ENCODE measurements at regions not wholly inside any gene's neighbourhood (a gene's known extent, or its start where the extent isn't known, plus 50 kb on each side); places are given as distances from the start of the nearest gene placed in this dataset.

DNA sequence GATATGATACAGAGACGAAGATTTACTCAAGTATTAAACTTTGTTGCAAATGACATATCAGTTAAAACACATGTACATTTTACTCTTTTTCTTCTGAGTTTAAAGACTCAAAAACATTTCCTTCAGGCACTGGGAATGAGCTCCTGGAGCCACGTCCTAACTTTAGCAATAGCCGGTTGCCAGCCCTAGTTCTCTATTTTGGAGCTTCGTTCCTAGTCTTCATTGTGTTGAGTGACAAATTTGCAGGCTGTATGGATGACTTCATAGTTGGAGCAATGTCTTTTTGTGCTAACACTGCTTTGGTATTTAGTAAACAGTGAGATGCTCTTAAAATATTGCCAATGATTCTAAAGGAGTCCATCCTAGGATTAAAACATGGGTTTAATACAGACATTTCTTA, 190.9 kb downstream of the FAT4 start:
- in situ Hi-C loops (cut with HindIII; ENCODE audit: low sequenced_read_pairs): no loop called here

DNA sequence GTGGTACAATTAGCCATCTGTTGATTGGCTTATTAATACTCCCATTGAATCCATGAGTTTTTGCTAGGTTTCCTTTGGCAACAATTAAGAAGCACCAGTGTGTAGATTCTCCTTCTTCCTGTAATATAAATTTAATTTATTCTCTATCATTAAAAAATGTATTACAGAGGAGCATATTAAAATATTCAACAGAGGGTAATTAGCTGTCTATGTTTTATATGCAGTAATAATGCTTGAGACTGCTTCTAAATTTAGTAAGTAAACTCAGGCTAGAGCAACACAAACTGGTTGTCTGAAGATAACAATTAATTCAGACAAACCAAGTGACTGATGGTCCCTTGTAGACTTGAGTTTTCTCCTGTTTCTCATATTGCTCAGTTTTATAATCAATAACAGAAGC, 192.4 kb downstream of the FAT4 start:
- in situ Hi-C loops (cut with HindIII; ENCODE audit: low sequenced_read_pairs): no loop called here

DNA sequence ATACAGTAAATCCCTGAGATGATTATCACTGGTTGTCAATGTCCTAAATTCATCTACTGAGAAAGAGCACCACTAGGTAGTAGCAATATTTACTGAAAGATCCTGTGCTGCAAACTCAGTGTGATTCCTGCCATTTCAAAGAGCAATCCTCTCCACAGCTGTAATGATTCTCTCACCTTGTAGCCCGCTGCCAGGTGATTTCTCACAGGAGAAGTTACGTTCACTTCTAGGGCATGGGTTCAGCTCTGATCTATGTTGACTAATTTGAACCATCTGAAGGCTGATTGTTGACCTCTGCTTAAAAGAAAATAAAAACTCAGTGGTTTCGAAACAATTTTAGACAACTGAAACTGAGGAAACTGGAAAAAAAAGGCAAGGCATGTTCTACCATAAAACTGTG, 197.0 kb downstream of the FAT4 start:
- in situ Hi-C loops (cut with HindIII; ENCODE audit: low sequenced_read_pairs): no loop called here

- in situ Hi-C loops (cut with HindIII; ENCODE audit: low sequenced_read_pairs): no loop called here
Measured at GRCh38 chr4:125515016-125515415, 200.3 kb downstream of the FAT4 start.

GRCh38 chr4:125517831-125518230, 203.1 kb downstream of the FAT4 start:
- in situ Hi-C loops (cut with HindIII; ENCODE audit: low sequenced_read_pairs): no loop called here

DNA sequence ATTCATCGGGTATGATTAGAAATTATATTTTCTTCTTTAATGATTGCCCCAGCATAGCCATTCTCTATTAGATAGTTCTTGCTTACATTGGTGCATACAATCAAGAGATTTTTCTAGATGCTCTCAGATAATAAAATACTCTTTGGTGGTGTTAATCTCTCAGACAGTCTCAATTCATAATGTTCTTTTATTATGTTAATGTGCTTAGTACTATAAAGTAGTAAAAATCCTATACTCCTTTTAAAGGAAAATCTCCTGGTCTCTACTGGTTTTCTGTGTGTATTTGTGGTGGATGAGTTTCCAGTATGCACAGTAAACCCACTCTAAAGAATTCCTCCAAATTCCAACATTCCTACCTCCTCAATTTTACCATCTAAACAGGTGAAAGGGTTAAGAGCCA, 203.5 kb downstream of the FAT4 start:
- in situ Hi-C loops (cut with HindIII; ENCODE audit: low sequenced_read_pairs): no loop called here

- in situ Hi-C loops (cut with HindIII; ENCODE audit: low sequenced_read_pairs): no loop called here
Measured at GRCh38 chr4:125519371-125520146, 204.8 kb downstream of the FAT4 start.

GRCh38 chr4:125520258-125520990, 205.7 kb downstream of the FAT4 start:
- in situ Hi-C loops (cut with HindIII; ENCODE audit: low sequenced_read_pairs): no loop called here

GRCh38 chr4:125522588-125522987, 207.8 kb downstream of the FAT4 start:
- in situ Hi-C loops (cut with HindIII; ENCODE audit: low sequenced_read_pairs): no loop called here

DNA sequence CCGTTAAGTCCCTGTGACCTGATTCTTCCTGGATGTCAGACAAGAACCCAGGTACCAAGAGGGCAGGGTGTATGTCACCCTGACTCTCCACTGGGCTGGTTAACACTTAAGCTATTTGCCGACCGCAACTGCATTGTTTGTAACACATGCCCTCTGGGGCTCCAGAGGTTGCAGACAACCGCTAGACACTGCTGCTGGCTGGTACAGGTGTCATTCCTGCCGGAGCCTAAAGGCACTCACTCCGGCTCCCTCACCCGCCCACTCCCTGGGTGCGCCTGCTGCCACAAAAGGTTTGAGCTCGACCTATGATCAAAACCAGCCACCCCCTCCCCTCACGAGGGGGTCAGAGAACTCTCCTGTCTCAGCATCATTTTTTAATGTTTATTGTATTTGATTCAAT, 208.2 kb downstream of the FAT4 start:
- in situ Hi-C loops (cut with HindIII; ENCODE audit: low sequenced_read_pairs): no loop called here

GRCh38 chr4:125526420-125526819, 211.7 kb downstream of the FAT4 start:
- in situ Hi-C loops (cut with HindIII; ENCODE audit: low sequenced_read_pairs): no loop called here

GRCh38 chr4:125527681-125528080, 212.9 kb downstream of the FAT4 start:
- in situ Hi-C loops (cut with HindIII; ENCODE audit: low sequenced_read_pairs): no loop called here

DNA sequence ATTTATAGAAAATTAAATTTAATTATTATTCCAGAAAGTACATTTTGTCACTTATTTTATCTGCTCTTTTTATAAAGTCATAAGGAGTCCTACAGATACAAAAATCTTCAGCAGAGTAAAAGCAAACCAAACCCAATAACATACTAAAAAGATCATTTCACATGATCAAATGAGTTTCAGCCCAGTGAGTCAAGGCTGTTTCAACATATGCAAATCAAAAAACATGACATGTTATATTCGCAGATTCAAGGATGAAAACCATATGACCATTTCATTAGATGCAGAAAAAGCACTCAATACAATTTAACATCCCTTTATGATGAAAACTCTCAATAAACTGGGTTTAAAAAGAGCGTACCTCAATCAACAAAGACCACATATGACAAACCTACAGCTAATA, 214.3 kb downstream of the FAT4 start:
- in situ Hi-C loops (cut with HindIII; ENCODE audit: low sequenced_read_pairs): no loop called here

- in situ Hi-C loops (cut with HindIII; ENCODE audit: low sequenced_read_pairs): no loop called here
Measured at GRCh38 chr4:125538670-125539069, 223.9 kb downstream of the FAT4 start.

DNA sequence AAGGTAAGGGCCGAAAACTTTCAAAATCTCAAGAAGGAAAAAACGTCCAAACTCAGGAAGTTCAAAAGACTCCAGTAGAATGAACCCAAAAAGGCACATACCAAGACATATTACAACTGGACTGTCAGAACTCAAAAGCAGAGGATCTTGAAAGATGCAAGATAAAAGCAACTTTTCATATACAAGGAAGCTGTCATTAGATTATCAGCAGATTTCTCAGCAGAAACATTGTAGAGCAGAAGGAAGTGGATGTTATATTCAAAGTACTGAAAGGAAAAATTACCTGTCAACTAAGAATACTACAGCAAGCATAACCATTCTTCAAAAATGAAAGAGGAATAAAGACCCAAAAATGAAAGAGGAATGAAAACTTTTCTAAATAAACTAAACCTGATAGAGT, 224.9 kb downstream of the FAT4 start:
- in situ Hi-C loops (cut with HindIII; ENCODE audit: low sequenced_read_pairs): no loop called here

DNA sequence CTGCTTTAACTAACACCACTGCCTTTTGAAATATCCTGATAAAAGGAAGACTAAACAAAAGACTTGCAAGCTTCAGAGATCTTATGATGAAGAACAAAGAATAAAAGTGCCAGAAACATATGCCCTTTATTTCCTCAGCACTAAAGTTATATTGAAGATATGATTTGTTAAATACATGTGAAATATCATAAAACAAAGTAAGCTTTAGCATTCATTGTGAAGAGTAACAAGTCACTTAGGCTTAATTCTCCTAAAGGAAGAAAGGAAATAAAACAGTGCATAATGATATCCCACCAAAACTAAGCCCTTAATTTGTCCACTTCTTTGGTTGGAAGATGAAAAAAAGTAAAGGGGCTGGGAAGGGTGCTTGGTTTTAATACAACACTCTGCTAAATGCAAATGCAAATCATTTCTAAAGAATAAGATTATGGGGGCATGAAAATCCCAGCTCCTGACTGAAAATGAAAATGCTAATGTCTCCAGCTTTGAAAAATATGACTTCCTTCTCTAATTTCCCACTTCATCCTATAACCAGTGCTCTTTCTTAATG, 227.2 kb downstream of the FAT4 start:
- in situ Hi-C loops (cut with HindIII; ENCODE audit: low sequenced_read_pairs): no loop called here

DNA sequence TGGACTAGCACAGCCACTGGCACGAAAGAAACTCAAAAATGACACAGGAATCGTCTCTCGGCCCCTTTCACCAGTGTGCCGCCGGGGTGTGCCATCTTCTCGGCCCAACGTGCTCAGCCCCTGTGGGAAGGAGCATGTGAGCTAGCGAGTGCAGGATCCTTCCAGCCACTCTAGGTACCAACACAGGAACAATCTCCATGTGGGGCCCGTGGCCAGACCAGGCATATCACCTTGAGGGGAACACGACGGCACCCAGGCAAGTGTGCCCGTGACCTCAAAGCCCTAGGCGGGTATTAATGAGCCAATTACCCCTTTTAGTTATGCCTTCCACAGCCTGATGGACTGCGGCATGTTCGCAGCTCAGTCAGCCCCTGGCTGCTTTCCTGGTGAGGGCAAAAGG, 231.5 kb downstream of the FAT4 start:
- in situ Hi-C loops (cut with HindIII; ENCODE audit: low sequenced_read_pairs): no loop called here

- in situ Hi-C loops (cut with HindIII; ENCODE audit: low sequenced_read_pairs): no loop called here
Measured at GRCh38 chr4:125547836-125548235, 233.1 kb downstream of the FAT4 start.

DNA sequence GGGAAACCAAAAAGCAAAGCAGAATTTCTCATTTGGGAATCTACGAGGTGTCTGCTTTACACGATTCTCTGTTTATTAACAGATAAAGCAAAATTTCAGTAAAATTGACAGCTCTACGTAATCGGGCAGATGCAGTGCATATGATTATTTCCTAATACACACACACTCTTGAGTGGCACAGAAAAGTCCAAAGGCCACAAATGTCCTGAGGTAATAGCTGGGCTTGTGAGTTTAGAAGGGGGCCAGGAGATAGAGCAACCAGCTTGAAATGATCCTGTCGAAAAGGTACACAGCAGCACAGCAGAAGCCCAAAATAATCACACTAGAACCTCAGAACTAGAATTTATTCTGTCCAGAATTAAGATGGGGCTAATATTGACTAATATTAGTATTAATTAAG, 236.0 kb downstream of the FAT4 start:
- in situ Hi-C loops (cut with HindIII; ENCODE audit: low sequenced_read_pairs): no loop called here

- in situ Hi-C loops (cut with HindIII; ENCODE audit: low sequenced_read_pairs): no loop called here
Measured at GRCh38 chr4:125551466-125551865, 236.7 kb downstream of the FAT4 start.

DNA sequence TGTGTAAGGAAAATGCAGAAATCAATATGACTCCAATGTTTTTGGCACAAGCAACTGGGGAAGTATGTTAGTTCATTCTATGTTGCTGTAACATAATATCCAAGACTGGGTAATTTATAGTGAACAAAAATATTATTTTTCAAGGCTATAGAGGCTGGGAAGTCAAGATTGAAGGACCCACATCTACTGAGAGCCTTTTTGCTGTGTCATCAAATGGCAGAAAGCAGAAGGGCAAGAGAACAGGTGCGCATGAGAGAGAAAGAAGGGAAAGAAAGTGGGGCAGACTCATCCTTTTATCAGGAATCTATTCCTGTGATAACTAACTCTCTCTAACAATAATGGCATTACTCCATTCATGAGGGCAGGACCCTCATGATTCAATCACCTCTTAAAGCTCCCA, 237.2 kb downstream of the FAT4 start:
- in situ Hi-C loops (cut with HindIII; ENCODE audit: low sequenced_read_pairs): no loop called here

DNA sequence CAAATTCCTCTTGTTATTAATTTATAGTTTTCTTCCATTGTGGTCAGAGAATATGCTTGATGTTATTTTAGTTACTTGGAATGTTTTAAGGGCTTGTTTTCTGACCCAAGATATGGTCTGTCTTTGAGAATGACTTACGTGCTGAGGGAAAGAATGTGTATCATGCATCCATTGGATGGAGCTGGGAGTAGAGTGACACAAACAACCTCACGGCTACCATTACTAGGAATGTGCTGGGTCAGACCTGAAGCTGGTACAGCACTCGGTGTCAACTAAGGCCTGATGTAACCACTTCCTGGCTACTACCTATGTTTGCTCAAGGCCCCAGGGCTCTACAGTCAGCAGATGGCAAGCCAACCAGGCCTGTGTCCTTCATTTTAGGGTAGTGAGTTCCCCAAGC, 257.8 kb downstream of the FAT4 start:
- in situ Hi-C loops (cut with HindIII; ENCODE audit: low sequenced_read_pairs): no loop called here

Data from endothelial cell of hepatic sinusoid (primary cell).